Uterus (tissue), 2 donors: ENCODE measurements at regions not wholly inside any gene's neighbourhood (a gene's known extent, or its start where the extent isn't known, plus 50 kb on each side); places are given as distances from the start of the nearest gene placed in this dataset.

Experiments
- CTCF ChIP-seq, 4 experiments: fragments of 200-600 bp in 2 of 4; fragments of 450-650 bp in 2 of 4; sonication (generic) in 2 of 4; IDR thresholded peaks; one replicate each; pipeline ENCODE4 v1.5.1; 2016 to 2019; ENCODE audit warnings: antibody characterized with exemption in 4 of 4, mild to moderate bottlenecking in 2 of 4, moderate library complexity in 1 of 4
- POLR2A ChIP-seq, 2 donors: fragments of 450-650 bp; IDR thresholded peaks; one replicate each; pipeline ENCODE4 v1.6.1; 2016; ENCODE audit warnings: antibody characterized with exemption in 2 of 2, mild to moderate bottlenecking in 1 of 2, moderate library complexity in 1 of 2

DNA sequence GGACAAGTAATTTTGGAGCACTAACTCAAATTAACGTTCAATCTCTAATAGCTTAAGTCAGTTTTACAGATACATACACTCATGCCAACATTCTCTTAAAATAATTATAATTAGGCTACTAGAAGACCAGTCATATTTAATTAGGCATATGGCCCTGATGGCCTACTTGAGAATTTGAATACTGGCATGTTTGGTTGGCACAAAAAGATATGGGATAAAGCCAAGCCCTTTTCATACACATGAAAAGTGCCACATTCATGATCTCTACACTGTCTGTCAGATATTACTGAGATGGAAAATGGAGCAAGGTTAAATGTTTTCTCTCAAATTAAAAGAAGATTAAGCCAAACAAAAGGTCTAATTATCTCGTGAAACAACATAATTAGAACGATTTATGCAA is 1091.0 kb downstream of the C4orf33 start:
- no peak for TF ChIP-seq CTCF (IDR thresholded peaks at IDR 0.05)
- no peak for TF ChIP-seq POLR2A (IDR thresholded peaks at IDR 0.05)
